Keratinocyte (primary cell): ENCODE measurements at regions not wholly inside any gene's neighbourhood (a gene's known extent, or its start where the extent isn't known, plus 50 kb on each side); places are given as distances from the start of the nearest gene placed in this dataset.

Experiments
- DNase-seq: peaks from one replicate; pipeline ENCODE4 v3.0.0-alpha.2; 2011; ENCODE audit warnings: low read depth, missing footprints, low spot score
- FAIRE-seq: peaks from 2 replicates; lab custom pipeline; 2011; peaks lifted over from hg19 to GRCh38; lab: Jason Lieb, UNC
- H2AFZ ChIP-seq: 2 replicates; pipeline ENCODE4 v1.6.0; 2012; ENCODE audit warnings: low read length, control low read depth, inconsistent platforms; ENCODE audit not compliant: control insufficient read depth
- H3K27ac ChIP-seq: 2 replicates; pipeline ENCODE4 v1.5.1; 2011; ENCODE audit warnings: low read length; ENCODE audit not compliant: control insufficient read depth, insufficient read depth
- H3K27me3 ChIP-seq: 3 replicates; pipeline ENCODE4 v1.6.0; 2011; ENCODE audit warnings: low read length; ENCODE audit not compliant: control insufficient read depth, insufficient read depth; ENCODE audit errors: extremely low read depth
- H3K36me3 ChIP-seq, 2 experiments: 2 replicates in 1 of 2; 3 replicates in 1 of 2; pipeline ENCODE4 v1.5.1; 2011; ENCODE audit warnings: low read length in 2 of 2, mild to moderate bottlenecking in 1 of 2; ENCODE audit not compliant: control insufficient read depth in 2 of 2, insufficient read depth in 2 of 2; ENCODE audit errors: extremely low read depth in 1 of 2
- H3K4me1 ChIP-seq: 3 replicates; pipeline ENCODE4 v1.5.1; 2011; ENCODE audit warnings: low read length; ENCODE audit not compliant: control insufficient read depth, insufficient read depth; ENCODE audit errors: extremely low read depth
- H3K4me2 ChIP-seq: 3 replicates; pipeline ENCODE4 v1.6.0; 2011; ENCODE audit warnings: low read depth, low read length; ENCODE audit not compliant: control insufficient read depth, insufficient read depth; ENCODE audit errors: extremely low read depth
- H3K4me3 ChIP-seq, 3 experiments: fragments of 200-600 bp in 1 of 3; sonication (generic) in 1 of 3; 2 replicates in 2 of 3; 3 replicates in 1 of 3; pipeline ENCODE4 v1.5.1; 2011 to 2016; ENCODE audit warnings: low read length in 3 of 3, mild to moderate bottlenecking in 3 of 3, control low read depth in 2 of 3, inconsistent platforms in 1 of 3, low read depth in 1 of 3, mixed read lengths in 1 of 3, mixed run types in 1 of 3, moderate library complexity in 1 of 3; ENCODE audit not compliant: control insufficient read depth in 2 of 3, insufficient read depth in 2 of 3; ENCODE audit errors: extremely low read depth in 1 of 3
- H3K79me2 ChIP-seq: 2 replicates; pipeline ENCODE4 v1.6.0; 2012; ENCODE audit warnings: low read length; ENCODE audit not compliant: control insufficient read depth, insufficient read depth
- H3K9ac ChIP-seq: 3 replicates; pipeline ENCODE4 v1.6.0; 2011; ENCODE audit warnings: low read length; ENCODE audit not compliant: control insufficient read depth, insufficient read depth; ENCODE audit errors: extremely low read depth
- H3K9me1 ChIP-seq: 3 replicates; pipeline ENCODE4 v1.6.0; 2011; ENCODE audit warnings: low read length; ENCODE audit not compliant: control insufficient read depth, insufficient read depth; ENCODE audit errors: extremely low read depth
- H3K9me3 ChIP-seq: 2 replicates; pipeline ENCODE4 v1.5.1; 2012; ENCODE audit warnings: low read depth, low read length; ENCODE audit not compliant: control insufficient read depth
- H4K20me1 ChIP-seq: 3 replicates; pipeline ENCODE4 v1.6.0; 2011; ENCODE audit warnings: low read length; ENCODE audit not compliant: control insufficient read depth, insufficient read depth; ENCODE audit errors: extremely low read depth
- CTCF ChIP-seq, 3 experiments: IDR thresholded peaks in 1 of 3; conservative IDR thresholded peaks in 1 of 3; optimal IDR thresholded peaks in 1 of 3; 2 replicates in 2 of 3; 3 replicates in 1 of 3; pipeline versions ENCODE3 to v1.5.1; 2011; ENCODE audit warnings: low read length in 3 of 3, mild to moderate bottlenecking in 3 of 3, moderate library complexity in 2 of 3, control low read depth in 1 of 3, inconsistent platforms in 1 of 3; ENCODE audit not compliant: insufficient read depth in 2 of 3; ENCODE audit errors: extremely low read depth in 1 of 3
- EZH2 ChIP-seq: IDR thresholded peaks from one replicate; pipeline ENCODE4 v1.6.1; 2012; ENCODE audit warnings: inconsistent platforms, mild to moderate bottlenecking, low read length, moderate library complexity
- dilution Hi-C: fragments of 300-500 bp; cut with MboI; formaldehyde crosslinking; loops from one replicate; pipeline ENCODE4 v1.7.0; 2020; ENCODE audit warnings: low sequenced_read_pairs; ENCODE audit not compliant: extremely low pct_ligation_motif_present

DNA sequence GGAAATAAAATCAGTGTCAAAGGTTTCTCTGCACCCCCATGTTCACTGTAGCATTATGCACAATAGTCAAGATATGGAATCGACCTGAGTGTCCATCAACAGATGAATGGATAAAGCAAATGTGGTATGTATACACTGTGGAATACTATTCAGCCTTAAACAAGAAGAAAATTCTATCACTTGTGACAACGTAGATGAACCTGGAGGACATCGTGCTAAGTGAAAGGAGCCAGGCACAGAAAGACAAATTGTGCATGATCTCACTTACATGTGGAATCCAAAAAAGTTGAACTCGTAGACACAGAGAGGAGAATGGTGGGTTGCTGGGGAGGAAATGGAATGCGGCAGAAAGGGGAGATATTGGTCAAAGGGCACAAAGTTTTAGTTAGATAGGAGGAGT lies 136.3 kb upstream of the ESR1 start:
- no peaks in the 10 kb centered on the region for H3K36me3 ChIP-seq
- no peak for FAIRE-seq
- no peak overlapping the region for H3K4me3 ChIP-seq
- dilution Hi-C loops, result no loop called here
- no peak overlapping the region for H3K4me2 ChIP-seq
- peaks cover 4% of the 10 kb centered on the region for H3K4me1 ChIP-seq
- DNase-seq, result no peak
- TF ChIP-seq EZH2 (no peak), CTCF (optimal IDR thresholded peaks at IDR 0.05 in 1 of 3, IDR thresholded peaks at IDR 0.05 in 1 of 3, conservative IDR thresholded peaks at IDR 0.05 in 1 of 3; ENCODE audit: extremely low read depth in 1 of 3, insufficient read depth in 2 of 3, low read length in 3 of 3) (no peak)
- no peak overlapping the region for H3K27ac ChIP-seq
- H2AFZ ChIP-seq, result no peak overlapping the region
- no peaks in the 10 kb centered on the region for H3K9me3 ChIP-seq
- H3K27me3 ChIP-seq, result no peaks in the 10 kb centered on the region
- no peaks in the 10 kb centered on the region for H3K9me1 ChIP-seq
- H4K20me1 ChIP-seq, result no peaks in the 10 kb centered on the region
- no peaks in the 10 kb centered on the region for H3K79me2 ChIP-seq
- H3K9ac ChIP-seq, result no peak overlapping the region

DNA sequence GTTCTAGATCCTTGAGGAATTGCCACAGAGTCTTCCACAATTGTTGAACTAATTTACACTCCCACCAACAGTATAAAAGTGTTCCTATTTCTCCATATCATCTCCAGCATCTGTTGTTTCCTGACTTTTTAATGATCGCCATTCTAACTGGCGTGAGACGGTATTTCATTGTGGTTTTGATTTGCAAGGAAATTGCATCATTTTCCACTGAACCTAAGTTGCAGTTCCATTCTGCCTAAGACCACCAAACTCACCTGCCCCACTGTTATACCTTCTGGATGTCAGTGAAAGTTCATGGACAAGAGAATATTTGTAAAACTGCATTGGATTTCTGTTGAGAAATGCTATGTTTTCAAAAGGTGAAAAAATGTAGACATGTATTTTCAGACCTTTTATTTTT lies 132.9 kb upstream of the ESR1 start:
- H3K9me1 ChIP-seq, result no peaks in the 10 kb centered on the region
- no peak for DNase-seq
- no peak for FAIRE-seq
- TF ChIP-seq EZH2, result no peak
- no peak for TF ChIP-seq CTCF (optimal IDR thresholded peaks at IDR 0.05 in 1 of 3, IDR thresholded peaks at IDR 0.05 in 1 of 3, conservative IDR thresholded peaks at IDR 0.05 in 1 of 3; ENCODE audit: extremely low read depth in 1 of 3, insufficient read depth in 2 of 3, low read length in 3 of 3)
- no peaks in the 10 kb centered on the region for H3K36me3 ChIP-seq
- H3K27me3 ChIP-seq, result no peaks in the 10 kb centered on the region
- H3K27ac ChIP-seq, result no peak overlapping the region
- H2AFZ ChIP-seq, result no peak overlapping the region
- H3K4me3 ChIP-seq, result no peak overlapping the region
- dilution Hi-C loops, result no loop called here
- H3K79me2 ChIP-seq, result no peaks in the 10 kb centered on the region
- H3K9ac ChIP-seq, result no peak overlapping the region
- no peaks in the 10 kb centered on the region for H3K4me1 ChIP-seq
- H3K9me3 ChIP-seq, result no peaks in the 10 kb centered on the region
- H3K4me2 ChIP-seq, result no peak overlapping the region
- H4K20me1 ChIP-seq, result no peaks in the 10 kb centered on the region
